Spleen (tissue), 11 donors: ENCODE measurements at regions not wholly inside any gene's neighbourhood (a gene's known extent, or its start where the extent isn't known, plus 50 kb on each side); places are given as distances from the start of the nearest gene placed in this dataset.

Source experiments
- DNase-seq: peaks from one replicate; pipeline ENCODE4 v3.0.0-alpha.2; 2020
- H3K27ac ChIP-seq, 8 donors: fragments of 200-600 bp; sonication (generic) in 7 of 8; 1 replicate in 4 of 8; 2 replicates in 4 of 8; pipeline versions ENCODE4 v1.5.0 to v1.8.0; 2016 to 2021; ENCODE audit warnings: inconsistent platforms in 4 of 8, mild to moderate bottlenecking in 4 of 8, moderate library complexity in 1 of 8
- H3K27me3 ChIP-seq, 7 donors: fragments of 200-600 bp; sonication (generic) in 6 of 7; replicated peaks in 1 of 7; 1 replicate in 4 of 7; 2 replicates in 3 of 7; pipeline versions ENCODE4 v1.5.0 to v1.8.0; 2016 to 2021; ENCODE audit warnings: inconsistent platforms in 3 of 7, mild to moderate bottlenecking in 1 of 7
- H3K36me3 ChIP-seq, 6 donors: fragments of 200-600 bp; sonication (generic) in 5 of 6; 1 replicate in 4 of 6; 2 replicates in 2 of 6; pipeline versions ENCODE4 v1.5.0 to v1.8.0; 2016 to 2021; ENCODE audit warnings: inconsistent platforms in 2 of 6
- H3K4me1 ChIP-seq, 6 donors: fragments of 200-600 bp; sonication (generic) in 5 of 6; 1 replicate in 3 of 6; 2 replicates in 3 of 6; pipeline versions ENCODE4 v1.5.0 to v1.8.0; 2016 to 2021; ENCODE audit warnings: inconsistent platforms in 3 of 6
- H3K4me3 ChIP-seq, 8 donors: fragments of 200-600 bp; sonication (generic) in 7 of 8; 1 replicate in 4 of 8; 2 replicates in 4 of 8; pipeline versions ENCODE4 v1.5.0 to v1.8.0; 2016 to 2021; ENCODE audit warnings: inconsistent platforms in 4 of 8, mild to moderate bottlenecking in 4 of 8, moderate library complexity in 2 of 8
- H3K9me3 ChIP-seq, 8 donors: fragments of 200-600 bp; sonication (generic) in 7 of 8; 1 replicate in 4 of 8; 2 replicates in 4 of 8; pipeline versions ENCODE4 v1.5.0 to v1.8.0; 2016 to 2021; ENCODE audit warnings: inconsistent platforms in 4 of 8
- POLR2A ChIP-seq, 3 donors: fragments of 450-650 bp; IDR thresholded peaks; one replicate each; pipeline ENCODE4 v1.5.1; 2017; ENCODE audit warnings: antibody characterized with exemption in 3 of 3, mild to moderate bottlenecking in 1 of 3
- POLR2AphosphoS5 ChIP-seq, 3 donors: sonication (generic); formaldehyde crosslinking; IDR thresholded peaks; one replicate each; pipeline ENCODE4 v1.5.1; 2017; ENCODE audit warnings: antibody characterized with exemption in 3 of 3
- WGBS, 5 donors: extraction: QIAGEN DNeasy Blood & Tissue Kit in 3 of 5; methylation state at CpG; one replicate each; pipeline versions ENCODE4 v1.1.5 to v1.1.7; 2013 to 2018; 5-methylcytosine and 5-hydroxymethylcytosine counted together
- intact Hi-C: fragments of 100-400 bp; cut with DNase I; formaldehyde crosslinking; loops from one replicate; pipeline ENCODE4 v1.15.0; 2023; ENCODE audit warnings: low total_unique reads
- TF ChIP-seq, protein P1 (sequence below), 11 experiments: fragments of 200-600 bp in 7 of 11; fragments of 450-650 bp in 4 of 11; sonication (generic) in 4 of 11; IDR thresholded peaks in 8 of 11; conservative IDR thresholded peaks in 3 of 11; 1 replicate in 7 of 11; 2 replicates in 4 of 11; pipeline versions ENCODE4 v1.4.0 to v1.8.0; 2016 to 2021; ENCODE audit warnings: antibody characterized with exemption in 11 of 11, inconsistent platforms in 4 of 11, mild to moderate bottlenecking in 1 of 11
- donor health status: healthy with polysubstance abuse.
- donor health status: DM: no; HTN: no; CAD: no; lungs with moderate emphysema.
- donor health status: DM: no; HTN: no; CAD: no.
- donor health status: Bipolar disorder and iron deficiency.
- donor health status: healthy.
- donor health status: DM: no; HTN: no; CAD: no.
- donor health status: DM: yes; HTN: yes; CAD: no.

DNA sequence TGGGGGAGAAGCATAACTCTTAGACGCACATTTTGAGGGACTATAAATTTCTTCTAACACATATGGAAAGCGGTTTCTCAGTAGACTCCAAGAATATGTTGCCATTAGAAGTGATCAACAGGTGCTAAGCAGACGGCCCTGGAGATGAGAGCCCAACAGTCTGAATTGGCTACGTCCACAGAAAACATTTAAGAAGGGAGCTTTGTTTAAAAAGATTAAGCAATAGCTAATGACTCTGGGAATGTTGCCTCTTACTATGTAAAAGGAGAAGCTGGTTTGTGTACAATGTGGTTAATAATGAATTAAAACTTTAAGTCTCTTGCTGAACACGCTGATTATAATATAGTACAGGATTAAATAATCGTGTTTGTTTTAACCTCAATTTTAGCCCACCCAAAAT, 399.5 kb downstream of the SMARCA1 start:
- no peaks in the 10 kb centered on the region for H3K9me3 ChIP-seq
- intact Hi-C loops: no loop called here
- WGBS, 5 donors: 89 to 94% (median 92%) methylated on average over 6 of the region's 6 CpGs
- no peaks in the 10 kb centered on the region for H3K4me1 ChIP-seq
- H3K4me3 ChIP-seq: no peak overlapping the region
- H3K27ac ChIP-seq: no peak overlapping the region
- no peaks in the 10 kb centered on the region for H3K36me3 ChIP-seq
- TF ChIP-seq, protein P1, sequence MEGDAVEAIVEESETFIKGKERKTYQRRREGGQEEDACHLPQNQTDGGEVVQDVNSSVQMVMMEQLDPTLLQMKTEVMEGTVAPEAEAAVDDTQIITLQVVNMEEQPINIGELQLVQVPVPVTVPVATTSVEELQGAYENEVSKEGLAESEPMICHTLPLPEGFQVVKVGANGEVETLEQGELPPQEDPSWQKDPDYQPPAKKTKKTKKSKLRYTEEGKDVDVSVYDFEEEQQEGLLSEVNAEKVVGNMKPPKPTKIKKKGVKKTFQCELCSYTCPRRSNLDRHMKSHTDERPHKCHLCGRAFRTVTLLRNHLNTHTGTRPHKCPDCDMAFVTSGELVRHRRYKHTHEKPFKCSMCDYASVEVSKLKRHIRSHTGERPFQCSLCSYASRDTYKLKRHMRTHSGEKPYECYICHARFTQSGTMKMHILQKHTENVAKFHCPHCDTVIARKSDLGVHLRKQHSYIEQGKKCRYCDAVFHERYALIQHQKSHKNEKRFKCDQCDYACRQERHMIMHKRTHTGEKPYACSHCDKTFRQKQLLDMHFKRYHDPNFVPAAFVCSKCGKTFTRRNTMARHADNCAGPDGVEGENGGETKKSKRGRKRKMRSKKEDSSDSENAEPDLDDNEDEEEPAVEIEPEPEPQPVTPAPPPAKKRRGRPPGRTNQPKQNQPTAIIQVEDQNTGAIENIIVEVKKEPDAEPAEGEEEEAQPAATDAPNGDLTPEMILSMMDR (IDR thresholded peaks at IDR 0.05 in 8 of 11, conservative IDR thresholded peaks at IDR 0.05 in 3 of 11): no peak
- no peak for TF ChIP-seq POLR2AphosphoS5 (IDR thresholded peaks at IDR 0.05)
- no peak for TF ChIP-seq POLR2A (IDR thresholded peaks at IDR 0.05)
- no peaks in the 10 kb centered on the region for H3K27me3 ChIP-seq
- DNase-seq: no peak

- no peak for TF ChIP-seq POLR2AphosphoS5 (IDR thresholded peaks at IDR 0.05)
- TF ChIP-seq, protein P1 (IDR thresholded peaks at IDR 0.05 in 8 of 11, conservative IDR thresholded peaks at IDR 0.05 in 3 of 11): no peak
- TF ChIP-seq POLR2A (IDR thresholded peaks at IDR 0.05): no peak
- no peak for DNase-seq
- Histone ChIP-seq H3K9me3 (no peaks in the 10 kb centered on the region), H3K27ac (no peak overlapping the region), H3K36me3 (no peaks in the 10 kb centered on the region), H3K4me1 (no peaks in the 10 kb centered on the region), H3K27me3 (no peaks in the 10 kb centered on the region), H3K4me3 (no peak overlapping the region)
- intact Hi-C loops: no loop called here
- WGBS, 5 donors: 75 to 90% (median 84%) methylated on average over 8 of the region's 8 CpGs
Measured at GRCh38 chrX:129116676-129117470, 406.4 kb downstream of the SMARCA1 start.

GRCh38 chrX:129115935-129116334, 407.4 kb downstream of the SMARCA1 start:
- intact Hi-C loops: no loop called here
- H3K9me3 ChIP-seq: no peaks in the 10 kb centered on the region
- 58 to 86% (median 79%) methylated on average over 1 of the region's 1 CpG for WGBS, 5 donors

DNA sequence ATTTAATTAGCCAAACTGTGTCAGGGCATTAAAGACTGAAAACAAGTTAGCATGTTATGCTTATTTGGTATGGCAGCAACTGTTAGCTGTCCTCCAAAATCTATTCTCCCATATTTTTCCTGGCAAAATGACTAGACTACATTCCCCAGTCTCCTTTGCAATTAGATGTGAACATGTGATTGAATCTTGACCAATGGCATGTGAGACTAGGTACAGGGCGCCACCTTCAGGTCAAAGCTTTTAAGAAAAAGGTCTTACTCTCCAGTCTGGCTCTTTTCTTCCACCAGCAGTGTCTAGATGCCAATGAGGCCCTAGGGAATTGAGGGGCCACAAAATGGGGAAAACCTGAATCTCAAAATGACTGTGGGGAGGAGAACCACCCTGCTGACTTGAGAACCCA, 408.2 kb downstream of the SMARCA1 start:
- Histone ChIP-seq H3K4me3 (no peak overlapping the region), H3K9me3 (no peaks in the 10 kb centered on the region), H3K36me3 (no peaks in the 10 kb centered on the region), H3K27me3 (no peaks in the 10 kb centered on the region), H3K4me1 (no peaks in the 10 kb centered on the region), H3K27ac (no peak overlapping the region)
- 24 to 59% (median 38%) methylated on average over 1 of the region's 1 CpG for WGBS, 5 donors
- intact Hi-C loops: no loop called here
- TF ChIP-seq POLR2A (IDR thresholded peaks at IDR 0.05): no peak
- DNase-seq: no peak

More at GRCh38 chrX:129115935-129116334, 407.4 kb downstream of the SMARCA1 start:
- Histone ChIP-seq H3K27ac (no peak overlapping the region), H3K36me3 (no peaks in the 10 kb centered on the region), H3K27me3 (no peaks in the 10 kb centered on the region), H3K4me3 (no peak overlapping the region), H3K4me1 (no peaks in the 10 kb centered on the region)
- TF ChIP-seq POLR2AphosphoS5 (IDR thresholded peaks at IDR 0.05): no peak
- TF ChIP-seq POLR2A (IDR thresholded peaks at IDR 0.05): no peak
- TF ChIP-seq, protein P1 (IDR thresholded peaks at IDR 0.05 in 8 of 11, conservative IDR thresholded peaks at IDR 0.05 in 3 of 11): no peak
- no peak for DNase-seq
